GM18907 (cell line): ENCODE measurements at regions not wholly inside any gene's neighbourhood (a gene's known extent, or its start where the extent isn't known, plus 50 kb on each side); places are given as distances from the start of the nearest gene placed in this dataset.
"Not testable (repeated sequence)": the region's sequence is repeated elsewhere in the genome, so short reads cannot be mapped to it uniquely, and the experiment has no call there.

Experiments
- ATAC-seq: cut with Tn5 transposase; IDR thresholded peaks from one replicate; pipeline ENCODE4 v1.9.1; 2021; ENCODE audit warnings: mild to moderate bottlenecking, moderate library complexity; ENCODE audit not compliant: unreplicated experiment

DNA sequence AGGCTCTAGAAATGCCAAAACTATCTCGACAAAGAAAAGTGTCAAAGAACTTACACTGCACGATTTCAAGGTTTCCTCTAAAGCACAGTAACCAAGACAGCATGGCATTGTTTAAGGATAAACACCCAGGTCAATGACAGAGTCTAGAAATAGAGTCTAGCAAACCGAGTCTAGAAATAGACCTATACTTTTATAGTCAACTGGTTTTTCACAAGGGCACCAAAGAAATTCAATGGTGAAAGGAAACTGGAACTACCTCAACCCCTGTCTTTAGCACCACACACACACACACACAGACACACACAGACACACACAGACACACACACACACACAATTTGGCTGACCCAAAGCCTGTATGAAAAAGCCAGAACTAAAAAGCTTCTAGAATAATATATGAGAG lies 67.1 kb upstream of the PGBD5 start:
- no peak for ATAC-seq

GRCh38 chr1:230490436-230490835 lies 64.3 kb upstream of the PGBD5 start:
- no peak for ATAC-seq

- no peak for ATAC-seq
Measured at GRCh38 chr1:230487773-230488428, 61.8 kb upstream of the PGBD5 start.

DNA sequence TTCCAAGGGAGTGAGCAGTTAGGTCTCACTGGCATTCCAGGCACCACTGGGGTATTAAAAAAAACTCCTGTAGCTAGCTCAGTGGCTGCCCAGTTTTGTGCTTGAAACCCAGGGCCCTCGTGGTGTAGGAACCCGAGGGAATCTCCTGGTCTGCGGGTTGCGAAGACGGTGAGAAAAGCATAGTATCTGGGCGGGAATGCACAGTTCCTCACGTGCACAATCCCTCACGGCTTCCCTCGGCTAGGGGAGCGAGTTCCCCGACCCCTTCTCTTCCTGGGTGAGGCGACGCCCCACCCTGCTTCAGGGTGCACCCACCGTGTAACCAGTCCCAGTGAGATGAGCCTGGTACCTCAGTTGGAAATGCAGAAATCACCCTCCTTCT lies 50.5 kb upstream of the PGBD5 start:
- no peak for ATAC-seq

- not testable (repeated sequence) for ATAC-seq
Measured at GRCh38 chr1:230475856-230476621, 49.9 kb upstream of the PGBD5 start.
